Epithelial cell of proximal tubule (primary cell): ENCODE measurements at regions not wholly inside any gene's neighbourhood (a gene's known extent, or its start where the extent isn't known, plus 50 kb on each side); places are given as distances from the start of the nearest gene placed in this dataset.

Experiments used
- DNase-seq: peaks from one replicate; pipeline ENCODE4 v3.0.0-alpha.2; 2011; ENCODE audit warnings: low read depth
- H3K4me3 ChIP-seq: 2 replicates; pipeline ENCODE4 v1.5.1; 2011; ENCODE audit warnings: low read depth, mild to moderate bottlenecking, low read length
- CTCF ChIP-seq: conservative IDR thresholded peaks from 2 replicates; pipeline ENCODE4 v1.5.1; 2012; ENCODE audit warnings: low read depth, mild to moderate bottlenecking, low read length

GRCh38 chr11:80900265-80900664 is 1459.4 kb upstream of the TENM4 start:
- no peak overlapping the region for H3K4me3 ChIP-seq
- TF ChIP-seq CTCF, result no peak
- DNase-seq, result no peak

- no peak for TF ChIP-seq CTCF
- no peak for DNase-seq
- no peak overlapping the region for H3K4me3 ChIP-seq
These were observed 1458.6 kb upstream of the TENM4 start for GRCh38 chr11:80899381-80899780.

- H3K4me3 ChIP-seq, result no peak overlapping the region
- TF ChIP-seq CTCF, result no peak
- no peak for DNase-seq
These were observed 1458.1 kb upstream of the TENM4 start for GRCh38 chr11:80898910-80899309.

GRCh38 chr11:80886684-80887083 is 1445.9 kb upstream of the TENM4 start:
- no peak for DNase-seq
- H3K4me3 ChIP-seq, result no peak overlapping the region
- TF ChIP-seq CTCF, result no peak

- no peak for TF ChIP-seq CTCF
- no peak for DNase-seq
- no peak overlapping the region for H3K4me3 ChIP-seq
These were observed 1432.6 kb upstream of the TENM4 start for GRCh38 chr11:80873310-80873999.

- no peak for DNase-seq
- TF ChIP-seq CTCF, result no peak
- H3K4me3 ChIP-seq, result no peak overlapping the region
These were observed 1431.4 kb upstream of the TENM4 start for GRCh38 chr11:80872116-80872728.

- no peak overlapping the region for H3K4me3 ChIP-seq
- no peak for DNase-seq
- no peak for TF ChIP-seq CTCF
These were observed 1428.0 kb upstream of the TENM4 start for GRCh38 chr11:80868831-80869230.
